GM23338 (cell line): ENCODE measurements at regions not wholly inside any gene's neighbourhood (a gene's known extent, or its start where the extent isn't known, plus 50 kb on each side); places are given as distances from the start of the nearest gene placed in this dataset.

ENCODE experiments used
- ATAC-seq: fragments of 200-7000 bp; cut with Tn5 transposase; 3 replicates; pipeline ENCODE4 v1.9.1; 2020
- DNase-seq: peaks from one replicate; pipeline ENCODE4 v3.0.0-alpha.2; 2015; ENCODE audit warnings: low spot score
- H2AFZ ChIP-seq: fragments of 200-600 bp; sonication (generic); 2 replicates; pipeline ENCODE4 v1.8.0; 2016; ENCODE audit warnings: antibody characterized with exemption, mild to moderate bottlenecking, moderate library complexity
- H3F3A ChIP-seq: fragments of 200-600 bp; sonication (generic); replicated peaks from 2 replicates; pipeline ENCODE4 v1.8.0; 2017; ENCODE audit warnings: antibody characterized with exemption, mixed run types, low read depth
- H3K27ac ChIP-seq: fragments of 200-600 bp; sonication (generic); 2 replicates; pipeline ENCODE4 v1.6.1; 2016; ENCODE audit warnings: low read depth
- H3K27me3 ChIP-seq: fragments of 200-600 bp; sonication (generic); 2 replicates; pipeline ENCODE4 v1.8.0; 2016; ENCODE audit warnings: mild to moderate bottlenecking, mixed run types, moderate library complexity; ENCODE audit not compliant: insufficient read depth
- H3K36me3 ChIP-seq: fragments of 200-600 bp; sonication (generic); 2 replicates; pipeline ENCODE4 v1.8.0; 2016; ENCODE audit warnings: mild to moderate bottlenecking; ENCODE audit not compliant: insufficient read depth
- H3K4me1 ChIP-seq: fragments of 200-600 bp; sonication (generic); 2 replicates; pipeline ENCODE4 v1.8.0; 2016; ENCODE audit warnings: mild to moderate bottlenecking, moderate library complexity; ENCODE audit not compliant: insufficient read depth
- H3K4me2 ChIP-seq: fragments of 200-600 bp; sonication (generic); 2 replicates; pipeline ENCODE4 v1.7.1; 2017; ENCODE audit warnings: mixed run types
- H3K4me3 ChIP-seq: fragments of 200-600 bp; sonication (generic); 2 replicates; pipeline ENCODE4 v1.6.1; 2016; ENCODE audit warnings: mixed run types
- H3K79me2 ChIP-seq: fragments of 200-600 bp; sonication (generic); replicated peaks from 2 replicates; pipeline ENCODE4 v1.8.0; 2017; ENCODE audit warnings: mild to moderate bottlenecking; ENCODE audit not compliant: insufficient read depth
- H3K9me2 ChIP-seq: fragments of 200-600 bp; sonication (generic); 2 replicates; pipeline ENCODE4 v1.8.0; 2017; ENCODE audit not compliant: insufficient read depth
- H4K20me1 ChIP-seq: fragments of 200-600 bp; sonication (generic); replicated peaks from 2 replicates; pipeline ENCODE4 v1.8.0; 2017; ENCODE audit warnings: mild to moderate bottlenecking; ENCODE audit not compliant: insufficient read depth
- H3K27ac Mint-ChIP-seq: 2 replicates; pipeline ENCODE4 v1.8.0; 2020; ENCODE audit warnings: inconsistent platforms, mild to moderate bottlenecking, moderate library complexity, mixed read lengths
- H3K27me3 Mint-ChIP-seq: 3 replicates; pipeline ENCODE4 v1.8.0; 2022; ENCODE audit warnings: low read depth, mild to moderate bottlenecking, moderate library complexity, mixed read lengths, inconsistent platforms; ENCODE audit not compliant: insufficient read depth, poor library complexity
- H3K36me3 Mint-ChIP-seq: 3 replicates; pipeline ENCODE4 v1.8.0; 2021; ENCODE audit warnings: low read depth, mild to moderate bottlenecking, inconsistent platforms, moderate library complexity, mixed read lengths
- H3K4me1 Mint-ChIP-seq: 3 replicates; pipeline ENCODE4 v1.8.0; 2020; ENCODE audit warnings: mild to moderate bottlenecking, inconsistent platforms, mixed read lengths
- H3K4me3 Mint-ChIP-seq: 3 replicates; pipeline ENCODE4 v1.8.0; 2021; ENCODE audit warnings: moderate library complexity, mild to moderate bottlenecking, inconsistent platforms, mixed read lengths
- H3K9me3 Mint-ChIP-seq: 3 replicates; pipeline ENCODE4 v1.8.0; 2020; ENCODE audit warnings: moderate library complexity, mild to moderate bottlenecking, inconsistent platforms, mixed read lengths
- EZH2 ChIP-seq: fragments of 200-600 bp; sonication (generic); IDR thresholded peaks from one replicate; pipeline ENCODE4 v1.8.0; 2017; ENCODE audit warnings: antibody characterized with exemption, mild to moderate bottlenecking, low read depth; ENCODE audit not compliant: unreplicated experiment
- EZH2phosphoT487 ChIP-seq: fragments of 200-600 bp; sonication (generic); IDR thresholded peaks from one replicate; pipeline ENCODE4 v1.8.1; 2018; ENCODE audit warnings: antibody characterized with exemption; ENCODE audit not compliant: unreplicated experiment
- JUNB ChIP-seq: IDR thresholded peaks from one replicate; pipeline ENCODE4 v1.6.1; 2016; ENCODE audit warnings: antibody characterized with exemption; ENCODE audit not compliant: unreplicated experiment
- NANOG ChIP-seq: IDR thresholded peaks from 2 replicates; pipeline ENCODE4 v1.6.1; 2016; ENCODE audit warnings: antibody characterized with exemption, borderline replicate concordance
- STAT1 ChIP-seq: IDR thresholded peaks from one replicate; pipeline ENCODE4 v1.6.1; 2016; ENCODE audit warnings: antibody characterized with exemption; ENCODE audit not compliant: unreplicated experiment
- ZNF114 ChIP-seq: fragments of 250-450 bp; sonication (Bioruptor Pico); IDR thresholded peaks from 2 replicates; pipeline ENCODE4 v1.5.0; 2020; ENCODE audit warnings: mild to moderate bottlenecking, moderate library complexity
- ZNF331 ChIP-seq: fragments of 250-450 bp; sonication (Bioruptor Pico); IDR thresholded peaks from 2 replicates; pipeline ENCODE4 v1.5.0; 2020; ENCODE audit warnings: low read depth, mild to moderate bottlenecking, moderate library complexity
- TF ChIP-seq, protein P1 (sequence below): IDR thresholded peaks from one replicate; pipeline ENCODE4 v1.6.1; 2018; ENCODE audit warnings: antibody characterized with exemption; ENCODE audit not compliant: unreplicated experiment
- TF ChIP-seq, protein P2 (sequence below): fragments of 250-450 bp; sonication (Bioruptor Pico); IDR thresholded peaks from 2 replicates; pipeline ENCODE4 v1.5.0; 2020; ENCODE audit warnings: mild to moderate bottlenecking, moderate library complexity
- TF ChIP-seq, protein P3 (sequence below), 2 experiments: fragments of 200-600 bp in 1 of 2; sonication (generic) in 1 of 2; conservative IDR thresholded peaks; 2 replicates each; pipeline versions ENCODE4 v1.5.1 to v1.6.1; 2016 to 2017; ENCODE audit warnings: antibody characterized with exemption in 2 of 2, low read depth in 2 of 2, mild to moderate bottlenecking in 2 of 2, moderate library complexity in 1 of 2

DNA sequence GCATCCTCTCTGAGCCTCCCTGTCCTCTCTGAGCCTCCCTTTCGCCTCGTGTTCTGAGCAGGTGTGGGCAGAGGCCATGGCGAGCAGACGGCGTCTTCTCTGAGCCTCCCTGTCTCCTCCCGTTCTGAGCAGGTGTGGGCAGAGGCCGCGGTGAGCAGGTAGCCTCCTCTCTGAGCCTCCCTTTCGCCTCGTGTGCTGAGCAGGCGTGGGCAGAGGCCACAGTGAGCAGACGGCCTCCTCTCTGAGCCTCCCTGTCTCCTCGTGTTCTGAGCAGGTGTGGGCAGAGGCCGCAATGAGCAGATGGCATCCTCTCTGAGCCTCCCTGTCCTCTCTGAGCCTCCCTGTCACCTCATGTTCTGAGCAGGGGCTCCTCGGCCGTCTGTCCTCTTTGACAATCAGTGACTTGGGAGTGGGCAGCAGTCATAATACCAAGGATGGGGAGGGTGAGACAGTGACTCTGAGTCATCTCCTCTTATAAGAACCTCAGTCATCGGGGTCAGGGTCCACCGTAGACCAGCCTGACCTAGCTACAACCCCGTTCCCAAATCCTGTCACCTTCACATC, 395.1 kb upstream of the SALL3 start:
- H3K4me3 ChIP-seq, result no peak overlapping the region
- DNase-seq, result no peak
- no peaks in the 10 kb centered on the region for H3K27me3 ChIP-seq
- H4K20me1 ChIP-seq, result no peaks in the 10 kb centered on the region
- Mint-ChIP-seq H3K4me1 (no peaks in the 10 kb centered on the region; the same call in 1 of the 3 replicates), H3K27ac (no peak overlapping the region), H3K4me3 (no peak overlapping the region), H3K27me3 (no peaks in the 10 kb centered on the region), H3K36me3 (peaks cover 30% of the 10 kb centered on the region), H3K9me3 (peaks cover 97% of the 10 kb centered on the region)
- no peak for ATAC-seq
- H3K79me2 ChIP-seq, result no peaks in the 10 kb centered on the region
- H3K27ac ChIP-seq, result no peak overlapping the region
- no peak overlapping the region for H3K4me2 ChIP-seq
- H3K36me3 ChIP-seq, result no peaks in the 10 kb centered on the region
- TF ChIP-seq JUNB, result no peak
- TF ChIP-seq STAT1, result no peak
- TF ChIP-seq NANOG, result no peak
- no peak for TF ChIP-seq ZNF331 (CRISPR knock-in tag)
- TF ChIP-seq, protein P1, sequence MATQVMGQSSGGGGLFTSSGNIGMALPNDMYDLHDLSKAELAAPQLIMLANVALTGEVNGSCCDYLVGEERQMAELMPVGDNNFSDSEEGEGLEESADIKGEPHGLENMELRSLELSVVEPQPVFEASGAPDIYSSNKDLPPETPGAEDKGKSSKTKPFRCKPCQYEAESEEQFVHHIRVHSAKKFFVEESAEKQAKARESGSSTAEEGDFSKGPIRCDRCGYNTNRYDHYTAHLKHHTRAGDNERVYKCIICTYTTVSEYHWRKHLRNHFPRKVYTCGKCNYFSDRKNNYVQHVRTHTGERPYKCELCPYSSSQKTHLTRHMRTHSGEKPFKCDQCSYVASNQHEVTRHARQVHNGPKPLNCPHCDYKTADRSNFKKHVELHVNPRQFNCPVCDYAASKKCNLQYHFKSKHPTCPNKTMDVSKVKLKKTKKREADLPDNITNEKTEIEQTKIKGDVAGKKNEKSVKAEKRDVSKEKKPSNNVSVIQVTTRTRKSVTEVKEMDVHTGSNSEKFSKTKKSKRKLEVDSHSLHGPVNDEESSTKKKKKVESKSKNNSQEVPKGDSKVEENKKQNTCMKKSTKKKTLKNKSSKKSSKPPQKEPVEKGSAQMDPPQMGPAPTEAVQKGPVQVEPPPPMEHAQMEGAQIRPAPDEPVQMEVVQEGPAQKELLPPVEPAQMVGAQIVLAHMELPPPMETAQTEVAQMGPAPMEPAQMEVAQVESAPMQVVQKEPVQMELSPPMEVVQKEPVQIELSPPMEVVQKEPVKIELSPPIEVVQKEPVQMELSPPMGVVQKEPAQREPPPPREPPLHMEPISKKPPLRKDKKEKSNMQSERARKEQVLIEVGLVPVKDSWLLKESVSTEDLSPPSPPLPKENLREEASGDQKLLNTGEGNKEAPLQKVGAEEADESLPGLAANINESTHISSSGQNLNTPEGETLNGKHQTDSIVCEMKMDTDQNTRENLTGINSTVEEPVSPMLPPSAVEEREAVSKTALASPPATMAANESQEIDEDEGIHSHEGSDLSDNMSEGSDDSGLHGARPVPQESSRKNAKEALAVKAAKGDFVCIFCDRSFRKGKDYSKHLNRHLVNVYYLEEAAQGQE, result no peak
- no peak for TF ChIP-seq EZH2phosphoT487
- TF ChIP-seq ZNF114 (CRISPR knock-in tag), result no peak
- TF ChIP-seq EZH2, result no peak
- TF ChIP-seq, protein P2, sequence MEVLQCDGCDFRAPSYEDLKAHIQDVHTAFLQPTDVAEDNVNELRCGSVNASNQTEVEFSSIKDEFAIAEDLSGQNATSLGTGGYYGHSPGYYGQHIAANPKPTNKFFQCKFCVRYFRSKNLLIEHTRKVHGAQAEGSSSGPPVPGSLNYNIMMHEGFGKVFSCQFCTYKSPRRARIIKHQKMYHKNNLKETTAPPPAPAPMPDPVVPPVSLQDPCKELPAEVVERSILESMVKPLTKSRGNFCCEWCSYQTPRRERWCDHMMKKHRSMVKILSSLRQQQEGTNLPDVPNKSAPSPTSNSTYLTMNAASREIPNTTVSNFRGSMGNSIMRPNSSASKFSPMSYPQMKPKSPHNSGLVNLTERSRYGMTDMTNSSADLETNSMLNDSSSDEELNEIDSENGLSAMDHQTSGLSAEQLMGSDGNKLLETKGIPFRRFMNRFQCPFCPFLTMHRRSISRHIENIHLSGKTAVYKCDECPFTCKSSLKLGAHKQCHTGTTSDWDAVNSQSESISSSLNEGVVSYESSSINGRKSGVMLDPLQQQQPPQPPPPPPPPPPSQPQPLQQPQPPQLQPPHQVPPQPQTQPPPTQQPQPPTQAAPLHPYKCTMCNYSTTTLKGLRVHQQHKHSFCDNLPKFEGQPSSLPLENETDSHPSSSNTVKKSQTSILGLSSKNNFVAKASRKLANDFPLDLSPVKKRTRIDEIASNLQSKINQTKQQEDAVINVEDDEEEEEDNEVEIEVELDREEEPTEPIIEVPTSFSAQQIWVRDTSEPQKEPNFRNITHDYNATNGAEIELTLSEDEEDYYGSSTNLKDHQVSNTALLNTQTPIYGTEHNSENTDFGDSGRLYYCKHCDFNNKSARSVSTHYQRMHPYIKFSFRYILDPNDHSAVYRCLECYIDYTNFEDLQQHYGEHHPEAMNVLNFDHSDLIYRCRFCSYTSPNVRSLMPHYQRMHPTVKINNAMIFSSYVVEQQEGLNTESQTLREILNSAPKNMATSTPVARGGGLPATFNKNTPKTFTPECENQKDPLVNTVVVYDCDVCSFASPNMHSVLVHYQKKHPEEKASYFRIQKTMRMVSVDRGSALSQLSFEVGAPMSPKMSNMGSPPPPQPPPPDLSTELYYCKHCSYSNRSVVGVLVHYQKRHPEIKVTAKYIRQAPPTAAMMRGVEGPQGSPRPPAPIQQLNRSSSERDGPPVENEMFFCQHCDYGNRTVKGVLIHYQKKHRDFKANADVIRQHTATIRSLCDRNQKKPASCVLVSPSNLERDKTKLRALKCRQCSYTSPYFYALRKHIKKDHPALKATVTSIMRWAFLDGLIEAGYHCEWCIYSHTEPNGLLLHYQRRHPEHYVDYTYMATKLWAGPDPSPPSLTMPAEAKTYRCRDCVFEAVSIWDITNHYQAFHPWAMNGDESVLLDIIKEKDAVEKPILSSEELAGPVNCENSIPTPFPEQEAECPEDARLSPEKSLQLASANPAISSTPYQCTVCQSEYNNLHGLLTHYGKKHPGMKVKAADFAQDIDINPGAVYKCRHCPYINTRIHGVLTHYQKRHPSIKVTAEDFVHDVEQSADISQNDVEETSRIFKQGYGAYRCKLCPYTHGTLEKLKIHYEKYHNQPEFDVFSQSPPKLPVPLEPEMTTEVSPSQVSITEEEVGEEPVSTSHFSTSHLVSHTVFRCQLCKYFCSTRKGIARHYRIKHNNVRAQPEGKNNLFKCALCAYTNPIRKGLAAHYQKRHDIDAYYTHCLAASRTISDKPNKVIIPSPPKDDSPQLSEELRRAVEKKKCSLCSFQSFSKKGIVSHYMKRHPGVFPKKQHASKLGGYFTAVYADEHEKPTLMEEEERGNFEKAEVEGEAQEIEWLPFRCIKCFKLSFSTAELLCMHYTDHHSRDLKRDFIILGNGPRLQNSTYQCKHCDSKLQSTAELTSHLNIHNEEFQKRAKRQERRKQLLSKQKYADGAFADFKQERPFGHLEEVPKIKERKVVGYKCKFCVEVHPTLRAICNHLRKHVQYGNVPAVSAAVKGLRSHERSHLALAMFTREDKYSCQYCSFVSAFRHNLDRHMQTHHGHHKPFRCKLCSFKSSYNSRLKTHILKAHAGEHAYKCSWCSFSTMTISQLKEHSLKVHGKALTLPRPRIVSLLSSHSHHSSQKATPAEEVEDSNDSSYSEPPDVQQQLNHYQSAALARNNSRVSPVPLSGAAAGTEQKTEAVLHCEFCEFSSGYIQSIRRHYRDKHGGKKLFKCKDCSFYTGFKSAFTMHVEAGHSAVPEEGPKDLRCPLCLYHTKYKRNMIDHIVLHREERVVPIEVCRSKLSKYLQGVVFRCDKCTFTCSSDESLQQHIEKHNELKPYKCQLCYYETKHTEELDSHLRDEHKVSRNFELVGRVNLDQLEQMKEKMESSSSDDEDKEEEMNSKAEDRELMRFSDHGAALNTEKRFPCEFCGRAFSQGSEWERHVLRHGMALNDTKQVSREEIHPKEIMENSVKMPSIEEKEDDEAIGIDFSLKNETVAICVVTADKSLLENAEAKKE (CRISPR knock-in tag), result no peak
- TF ChIP-seq, protein P3, sequence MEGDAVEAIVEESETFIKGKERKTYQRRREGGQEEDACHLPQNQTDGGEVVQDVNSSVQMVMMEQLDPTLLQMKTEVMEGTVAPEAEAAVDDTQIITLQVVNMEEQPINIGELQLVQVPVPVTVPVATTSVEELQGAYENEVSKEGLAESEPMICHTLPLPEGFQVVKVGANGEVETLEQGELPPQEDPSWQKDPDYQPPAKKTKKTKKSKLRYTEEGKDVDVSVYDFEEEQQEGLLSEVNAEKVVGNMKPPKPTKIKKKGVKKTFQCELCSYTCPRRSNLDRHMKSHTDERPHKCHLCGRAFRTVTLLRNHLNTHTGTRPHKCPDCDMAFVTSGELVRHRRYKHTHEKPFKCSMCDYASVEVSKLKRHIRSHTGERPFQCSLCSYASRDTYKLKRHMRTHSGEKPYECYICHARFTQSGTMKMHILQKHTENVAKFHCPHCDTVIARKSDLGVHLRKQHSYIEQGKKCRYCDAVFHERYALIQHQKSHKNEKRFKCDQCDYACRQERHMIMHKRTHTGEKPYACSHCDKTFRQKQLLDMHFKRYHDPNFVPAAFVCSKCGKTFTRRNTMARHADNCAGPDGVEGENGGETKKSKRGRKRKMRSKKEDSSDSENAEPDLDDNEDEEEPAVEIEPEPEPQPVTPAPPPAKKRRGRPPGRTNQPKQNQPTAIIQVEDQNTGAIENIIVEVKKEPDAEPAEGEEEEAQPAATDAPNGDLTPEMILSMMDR (conservative IDR thresholded peaks at IDR 0.05; ENCODE audit: low read depth in 2 of 2), result no peak
- no peaks in the 10 kb centered on the region for H3K9me2 ChIP-seq
- no peaks in the 10 kb centered on the region for H3F3A ChIP-seq
- H3K4me1 ChIP-seq, result peaks cover 8% of the 10 kb centered on the region; the same call in 1 of the 2 replicates
- H2AFZ ChIP-seq, result no peak overlapping the region
